Stimulated activated naive B cell treated with anti-CD40 and anti-IgM and Interleukin-4, amounts not matched to agents 10 μg/mL and 1 μg/mL and 100 μg/mL, for 72 hours (primary cell): ENCODE measurements at regions not wholly inside any gene's neighbourhood (a gene's known extent, or its start where the extent isn't known, plus 50 kb on each side); places are given as distances from the start of the nearest gene placed in this dataset.
"Not testable (repeated sequence)": the region's sequence is repeated elsewhere in the genome, so short reads cannot be mapped to it uniquely, and the experiment has no call there.

ENCODE experiments used
- ATAC-seq, 2 donors: fragments of 150-1000 bp; cut with Tn5 transposase; replicated peaks; 2 replicates each; pipeline ENCODE4 v1.10.0; 2021; ENCODE audit warnings: moderate library complexity in 1 of 2
- DNase-seq: peaks from one replicate; pipeline ENCODE4 v3.0.0; 2021
- H3K27ac Mint-ChIP-seq: one replicate; pipeline ENCODE4 v1.8.0; 2022; ENCODE audit warnings: mild to moderate bottlenecking, mixed read lengths
- H3K27me3 Mint-ChIP-seq, 2 donors: one replicate each; pipeline ENCODE4 v1.8.0; 2022; ENCODE audit warnings: mixed read lengths in 2 of 2
- H3K36me3 Mint-ChIP-seq, 2 donors: one replicate each; pipeline ENCODE4 v1.8.0; 2022; ENCODE audit warnings: mixed read lengths in 2 of 2, mild to moderate bottlenecking in 1 of 2
- H3K4me1 Mint-ChIP-seq, 2 donors: one replicate each; pipeline ENCODE4 v1.8.0; 2022; ENCODE audit warnings: mixed read lengths in 2 of 2, mild to moderate bottlenecking in 1 of 2
- H3K4me3 Mint-ChIP-seq, 2 donors: one replicate each; pipeline ENCODE4 v1.8.0; 2022; ENCODE audit warnings: mild to moderate bottlenecking in 2 of 2, mixed read lengths in 2 of 2, moderate library complexity in 1 of 2
- H3K9me3 Mint-ChIP-seq, 2 donors: one replicate each; pipeline ENCODE4 v1.8.0; 2022; ENCODE audit warnings: mixed read lengths in 2 of 2, mild to moderate bottlenecking in 1 of 2

GRCh38 chr1:187991944-187992343, 1163.2 kb downstream of the PLA2G4A start:
- Mint-ChIP-seq H3K36me3 (no peaks in the 10 kb centered on the region), H3K4me1 (no peaks in the 10 kb centered on the region), H3K4me3 (no peak overlapping the region), H3K9me3 (no peaks in the 10 kb centered on the region), H3K27me3 (no peaks in the 10 kb centered on the region), H3K27ac (no peak overlapping the region)
- no peak for DNase-seq
- no peak for ATAC-seq

GRCh38 chr1:187996780-187997179, 1168.0 kb downstream of the PLA2G4A start:
- Mint-ChIP-seq H3K27ac (no peak overlapping the region), H3K9me3 (no peaks in the 10 kb centered on the region), H3K36me3 (no peaks in the 10 kb centered on the region), H3K4me1 (no peaks in the 10 kb centered on the region), H3K27me3 (no peaks in the 10 kb centered on the region), H3K4me3 (no peak overlapping the region)
- DNase-seq (no peak), ATAC-seq (no peak)

- ATAC-seq = no peak
- H3K27ac Mint-ChIP-seq = no peak overlapping the region
- H3K9me3 Mint-ChIP-seq = peaks cover 3 to 6% of the 10 kb centered on the region in 2 donors
- no peak for DNase-seq
- H3K27me3 Mint-ChIP-seq = no peaks in the 10 kb centered on the region
- H3K4me3 Mint-ChIP-seq = no peak overlapping the region
- no peaks in the 10 kb centered on the region for H3K36me3 Mint-ChIP-seq
- H3K4me1 Mint-ChIP-seq = no peaks in the 10 kb centered on the region
Observed at GRCh38 chr1:187999973-188000372, 1171.2 kb downstream of the PLA2G4A start.

- not testable (repeated sequence) for H3K27me3 Mint-ChIP-seq, DNase-seq, ATAC-seq, H3K27ac Mint-ChIP-seq, H3K4me3 Mint-ChIP-seq, H3K4me1 Mint-ChIP-seq, H3K9me3 Mint-ChIP-seq, H3K36me3 Mint-ChIP-seq
Observed at GRCh38 chr1:188003687-188004086, 1174.9 kb downstream of the PLA2G4A start.

GRCh38 chr1:188004849-188005248, 1176.1 kb downstream of the PLA2G4A start:
- Mint-ChIP-seq H3K27me3 (no peaks in the 10 kb centered on the region), H3K36me3 (no peaks in the 10 kb centered on the region), H3K27ac (no peak overlapping the region), H3K4me1 (no peaks in the 10 kb centered on the region), H3K9me3 (peaks cover 3 to 6% of the 10 kb centered on the region in 2 donors), H3K4me3 (no peak overlapping the region)
- no peak for ATAC-seq
- DNase-seq = no peak

- Mint-ChIP-seq H3K9me3 (peaks cover 3 to 6% of the 10 kb centered on the region in 2 donors), H3K36me3 (no peaks in the 10 kb centered on the region), H3K4me3 (no peak overlapping the region), H3K4me1 (no peaks in the 10 kb centered on the region), H3K27ac (no peak overlapping the region), H3K27me3 (no peaks in the 10 kb centered on the region)
- DNase-seq (no peak), ATAC-seq (no peak)
Observed at GRCh38 chr1:188006354-188006753, 1177.6 kb downstream of the PLA2G4A start.

GRCh38 chr1:188013222-188013849, 1184.6 kb downstream of the PLA2G4A start:
- DNase-seq, ATAC-seq, H3K9me3 Mint-ChIP-seq, H3K36me3 Mint-ChIP-seq, H3K4me1 Mint-ChIP-seq, H3K27ac Mint-ChIP-seq, H3K27me3 Mint-ChIP-seq, H3K4me3 Mint-ChIP-seq: not testable (repeated sequence)

GRCh38 chr1:188017921-188018320, 1189.2 kb downstream of the PLA2G4A start:
- H3K4me3 Mint-ChIP-seq = no peak overlapping the region

GRCh38 chr1:188022661-188023060, 1193.9 kb downstream of the PLA2G4A start:
- ATAC-seq (no peak), DNase-seq (no peak)
- Mint-ChIP-seq H3K27ac (no peak overlapping the region), H3K9me3 (peaks cover 0 to 9% of the 10 kb centered on the region in 2 donors), H3K36me3 (no peaks in the 10 kb centered on the region), H3K27me3 (no peaks in the 10 kb centered on the region), H3K4me1 (no peaks in the 10 kb centered on the region), H3K4me3 (no peak overlapping the region)

More at GRCh38 chr1:188017921-188018320, 1189.2 kb downstream of the PLA2G4A start:
- H3K36me3 Mint-ChIP-seq = no peaks in the 10 kb centered on the region
- H3K4me1 Mint-ChIP-seq = no peaks in the 10 kb centered on the region
- H3K9me3 Mint-ChIP-seq = peaks cover 0 to 7% of the 10 kb centered on the region in 2 donors
- H3K27ac Mint-ChIP-seq = no peak overlapping the region
- no peaks in the 10 kb centered on the region for H3K27me3 Mint-ChIP-seq
- ATAC-seq = no peak
- DNase-seq = no peak

- H3K4me3 Mint-ChIP-seq = no peak overlapping the region
- H3K36me3 Mint-ChIP-seq = no peaks in the 10 kb centered on the region
- no peaks in the 10 kb centered on the region for H3K4me1 Mint-ChIP-seq
- H3K9me3 Mint-ChIP-seq = peaks cover 0 to 9% of the 10 kb centered on the region in 2 donors
- ATAC-seq (no peak), DNase-seq (no peak)
- H3K27me3 Mint-ChIP-seq = no peaks in the 10 kb centered on the region
- H3K27ac Mint-ChIP-seq = no peak overlapping the region
Observed at GRCh38 chr1:188023206-188023605, 1194.5 kb downstream of the PLA2G4A start.

- Mint-ChIP-seq H3K4me1 (no peaks in the 10 kb centered on the region), H3K27ac (no peak overlapping the region), H3K36me3 (no peaks in the 10 kb centered on the region), H3K4me3 (no peak overlapping the region), H3K9me3 (peaks cover 0 to 2% of the 10 kb centered on the region in 2 donors), H3K27me3 (no peaks in the 10 kb centered on the region)
- ATAC-seq (no peak), DNase-seq (no peak)
Observed at GRCh38 chr1:188027613-188028012, 1198.9 kb downstream of the PLA2G4A start.

- not testable (repeated sequence) for H3K4me3 Mint-ChIP-seq, H3K4me1 Mint-ChIP-seq, H3K27me3 Mint-ChIP-seq, H3K27ac Mint-ChIP-seq, ATAC-seq, H3K36me3 Mint-ChIP-seq, DNase-seq
- peaks cover 5 to 12% of the 10 kb centered on the region in 2 donors for H3K9me3 Mint-ChIP-seq
Observed at GRCh38 chr1:188037572-188037971, 1208.8 kb downstream of the PLA2G4A start.

- no peak overlapping the region for H3K4me3 Mint-ChIP-seq
- ATAC-seq = no peak
- no peaks in the 10 kb centered on the region for H3K36me3 Mint-ChIP-seq
- H3K4me1 Mint-ChIP-seq = no peaks in the 10 kb centered on the region
- no peak for DNase-seq
- H3K27me3 Mint-ChIP-seq = no peaks in the 10 kb centered on the region
- peaks cover 0 to 2% of the 10 kb centered on the region in 2 donors for H3K9me3 Mint-ChIP-seq
- no peak overlapping the region for H3K27ac Mint-ChIP-seq
Observed at GRCh38 chr1:188043536-188044245, 1214.9 kb downstream of the PLA2G4A start.

GRCh38 chr1:188050250-188050649, 1221.5 kb downstream of the PLA2G4A start:
- no peaks in the 10 kb centered on the region for H3K4me1 Mint-ChIP-seq
- H3K36me3 Mint-ChIP-seq = no peaks in the 10 kb centered on the region
- no peak overlapping the region for H3K4me3 Mint-ChIP-seq
- ATAC-seq (no peak), DNase-seq (no peak)
- no peak overlapping the region for H3K27ac Mint-ChIP-seq
- H3K9me3 Mint-ChIP-seq = peaks cover 3 to 4% of the 10 kb centered on the region in 2 donors
- no peaks in the 10 kb centered on the region for H3K27me3 Mint-ChIP-seq

- Mint-ChIP-seq H3K4me1 (no peaks in the 10 kb centered on the region), H3K27ac (no peak overlapping the region), H3K27me3 (no peaks in the 10 kb centered on the region), H3K36me3 (no peaks in the 10 kb centered on the region), H3K9me3 (peaks cover 4 to 6% of the 10 kb centered on the region in 2 donors), H3K4me3 (no peak overlapping the region)
- ATAC-seq = no peak
- no peak for DNase-seq
Observed at GRCh38 chr1:188056011-188056410, 1227.3 kb downstream of the PLA2G4A start.
